ENCODE measurements at regions not wholly inside any gene's neighbourhood (a gene's known extent, or its start where the extent isn't known, plus 50 kb on each side); places are given as distances from the start of the nearest gene placed in this dataset.

DNA sequence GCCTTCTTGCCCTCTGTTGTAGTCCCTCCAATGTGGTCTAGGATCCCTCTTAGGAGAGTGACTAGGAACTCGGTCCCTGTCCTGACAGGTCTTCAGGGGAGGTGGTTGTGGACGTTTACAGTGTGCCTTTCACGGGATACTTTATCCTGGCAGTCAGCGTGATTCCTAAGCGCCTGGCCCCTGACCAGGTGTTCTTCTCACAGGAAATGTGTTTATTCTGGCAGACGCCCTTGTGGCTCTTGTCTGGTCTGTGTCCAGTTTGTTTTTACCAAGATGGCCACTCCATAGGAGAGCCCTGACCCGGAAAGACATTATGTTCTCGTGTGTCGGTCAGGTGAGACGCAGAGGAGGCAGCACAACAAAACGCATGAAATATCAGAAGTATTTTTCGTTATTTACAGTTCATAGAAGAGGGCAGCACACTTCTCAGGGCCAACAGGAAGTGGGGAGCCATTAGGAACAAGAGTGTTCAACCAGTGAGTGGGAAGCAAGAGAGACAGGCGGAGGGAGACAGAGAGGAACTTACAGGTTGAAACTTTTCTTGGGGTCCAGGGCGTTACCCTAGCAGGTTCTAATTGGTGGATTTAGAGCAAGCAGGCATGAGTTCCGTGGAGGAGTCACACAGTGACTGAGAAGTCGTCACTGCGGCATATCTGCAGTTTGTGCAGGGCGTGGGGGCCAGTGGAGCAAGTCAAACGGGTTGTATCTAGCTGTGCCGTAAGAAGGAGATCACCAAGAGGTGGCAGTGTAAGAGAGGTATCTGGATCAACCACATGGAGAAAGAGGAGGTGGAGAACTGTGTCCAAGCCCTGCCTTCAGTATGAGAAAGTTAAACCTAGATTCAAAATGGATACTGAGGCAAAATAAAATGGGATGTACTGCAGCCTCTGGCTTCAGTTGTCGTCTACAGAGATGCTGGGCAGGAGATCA, 412.9 kb downstream of the ZSWIM6 start:
- Histone ChIP-seq H3K36me3 (ENCODE audit: control insufficient read depth in 2 of 4, insufficient read depth in 4 of 4, low read length in 3 of 4) (no peaks in the 10 kb centered on the region), H2AFZ (ENCODE audit: low read length) (peak overlapping the region; percentile 86; the same call in 1 of the 2 replicates), H2BK15ac (ENCODE audit: low read length) (no peak overlapping the region), H3K4me1 (replicated peaks in 1 of 4; ENCODE audit: control insufficient read depth in 3 of 4, insufficient read depth in 4 of 4, low read length in 3 of 4) (no peaks in the 10 kb centered on the region), H2BK12ac (ENCODE audit: low read depth, low read length) (no peak overlapping the region), H3K23me2 (ENCODE audit: low read depth, low read length) (no peaks in the 10 kb centered on the region), H2AK5ac (ENCODE audit: low read depth, low read length) (no peak overlapping the region), H3K18ac (ENCODE audit: extremely low read depth, low read length) (no peak overlapping the region), H2BK120ac (replicated peaks; ENCODE audit: low read depth, low read length) (no peak overlapping the region), H4K91ac (replicated peaks; ENCODE audit: insufficient read length, low read length) (no peak overlapping the region), H3K4me3 (ENCODE audit: extremely low read depth in 1 of 4, insufficient read depth in 2 of 4, low read depth in 3 of 4, low read length in 4 of 4) (no peak overlapping the region), H3K9ac (replicated peaks in 1 of 4; ENCODE audit: extremely low read depth in 1 of 4, low read depth in 3 of 4, low read length in 3 of 4) (peak overlapping the region in 1 of 4 experiments; percentile 22; a peak in 1 of 7 replicates), H4K20me1 (replicated peaks in 1 of 2; ENCODE audit: control insufficient read depth in 1 of 2, insufficient read depth in 2 of 2, low read length in 2 of 2) (no peaks in the 10 kb centered on the region), H3K14ac (ENCODE audit: insufficient read length) (no peak overlapping the region), H3K79me2 (ENCODE audit: control insufficient read depth in 1 of 2, insufficient read depth in 2 of 2, low read length in 2 of 2) (no peaks in the 10 kb centered on the region), H3K9me3 (ENCODE audit: insufficient read depth in 2 of 2, low read depth in 1 of 2, low read length in 1 of 2) (no peaks in the 10 kb centered on the region), H3K27ac (ENCODE audit: low read depth, low read length) (no peak overlapping the region), H3K79me1 (ENCODE audit: low read depth, low read length) (no peaks in the 10 kb centered on the region), H2BK5ac (ENCODE audit: low read depth, low read length) (0 out of 2 replicates have a peak overlapping the region, but pooled peaks have one; percentile 19), H3K4me2 (ENCODE audit: insufficient read depth in 1 of 2, low read depth in 2 of 2, low read length in 2 of 2) (no peak overlapping the region), H3K27me3 (replicated peaks in 1 of 4; ENCODE audit: control insufficient read depth in 3 of 4, extremely low read depth in 1 of 4, insufficient read depth in 3 of 4, low read length in 3 of 4) (no peaks in the 10 kb centered on the region), H2BK20ac (ENCODE audit: low read length) (no peak overlapping the region), H4K5ac (ENCODE audit: insufficient read length, low read depth, low read length) (no peak overlapping the region), H3K56ac (replicated peaks; ENCODE audit: insufficient read length, low read depth, low read length) (no peak overlapping the region), H3K23ac (ENCODE audit: insufficient read length) (no peak overlapping the region), H4K8ac (ENCODE audit: extremely low read depth, insufficient read depth, low read length) (peak overlapping the region; percentile 0; the same call in 1 of the 2 replicates), H3K4ac (replicated peaks; ENCODE audit: insufficient read length, low read depth, low read length) (no peak overlapping the region)
- ChIA-PET CTCF (ENCODE audit: partially characterized antibody) (no interaction called here), POLR2A (ENCODE audit: partially characterized antibody) (no interaction called here)
- FAIRE-seq = peak; percentile 39
- WGBS, 2 experiments (ENCODE audit: extremely low coverage in 1 of 2, insufficient coverage in 1 of 2, insufficient read length in 1 of 2, insufficient replicate concordance in 2 of 2, low coverage in 1 of 2, low lambda C conversion rate in 2 of 2, missing lambda C conversion rate in 1 of 2) = 88% methylated on average over 21 of the region's 21 CpGs; no CpG with 5 or more reads in 1 of the 2 experiments
- DNase-seq (ENCODE audit: low read depth in 1 of 2, low spot score in 2 of 2) = no peak
- TF ChIP-seq SUZ12 (IDR thresholded peaks at IDR 0.05; ENCODE audit: low read length) (no peak), GABPA (IDR thresholded peaks at IDR 0.05; ENCODE audit: borderline replicate concordance, insufficient read depth, low read length) (no peak), FOSL1 (IDR thresholded peaks at IDR 0.05; ENCODE audit: insufficient read depth, low read depth, low read length) (no peak), YY1 (IDR thresholded peaks at IDR 0.05; ENCODE audit: low read depth, low read length) (no peak), BRCA1 (IDR thresholded peaks at IDR 0.05; ENCODE audit: low read depth, low read length) (no peak), RAD21 (IDR thresholded peaks at IDR 0.05 in 1 of 2, conservative IDR thresholded peaks at IDR 0.05 in 1 of 2; ENCODE audit: low read depth in 2 of 2, low read length in 2 of 2) (peak; percentile 42 to 61; a peak in 3 of 4 replicates)
- TF ChIP-seq, protein P1, sequence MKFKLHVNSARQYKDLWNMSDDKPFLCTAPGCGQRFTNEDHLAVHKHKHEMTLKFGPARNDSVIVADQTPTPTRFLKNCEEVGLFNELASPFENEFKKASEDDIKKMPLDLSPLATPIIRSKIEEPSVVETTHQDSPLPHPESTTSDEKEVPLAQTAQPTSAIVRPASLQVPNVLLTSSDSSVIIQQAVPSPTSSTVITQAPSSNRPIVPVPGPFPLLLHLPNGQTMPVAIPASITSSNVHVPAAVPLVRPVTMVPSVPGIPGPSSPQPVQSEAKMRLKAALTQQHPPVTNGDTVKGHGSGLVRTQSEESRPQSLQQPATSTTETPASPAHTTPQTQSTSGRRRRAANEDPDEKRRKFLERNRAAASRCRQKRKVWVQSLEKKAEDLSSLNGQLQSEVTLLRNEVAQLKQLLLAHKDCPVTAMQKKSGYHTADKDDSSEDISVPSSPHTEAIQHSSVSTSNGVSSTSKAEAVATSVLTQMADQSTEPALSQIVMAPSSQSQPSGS (IDR thresholded peaks at IDR 0.05; ENCODE audit: low read length) = no peak
- TF ChIP-seq, protein P2, sequence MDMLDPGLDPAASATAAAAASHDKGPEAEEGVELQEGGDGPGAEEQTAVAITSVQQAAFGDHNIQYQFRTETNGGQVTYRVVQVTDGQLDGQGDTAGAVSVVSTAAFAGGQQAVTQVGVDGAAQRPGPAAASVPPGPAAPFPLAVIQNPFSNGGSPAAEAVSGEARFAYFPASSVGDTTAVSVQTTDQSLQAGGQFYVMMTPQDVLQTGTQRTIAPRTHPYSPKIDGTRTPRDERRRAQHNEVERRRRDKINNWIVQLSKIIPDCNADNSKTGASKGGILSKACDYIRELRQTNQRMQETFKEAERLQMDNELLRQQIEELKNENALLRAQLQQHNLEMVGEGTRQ (IDR thresholded peaks at IDR 0.05; ENCODE audit: low read length) = no peak
